Heart left ventricle (tissue), 16 donors: ENCODE measurements at regions not wholly inside any gene's neighbourhood (a gene's known extent, or its start where the extent isn't known, plus 50 kb on each side); places are given as distances from the start of the nearest gene placed in this dataset.

Source experiments
- ATAC-seq, 4 donors: fragments of 200-7000 bp; cut with Tn5 transposase; one replicate each; pipeline ENCODE4 v1.9.1; 2020 to 2022; ENCODE audit warnings: moderate library complexity in 4 of 4, mild to moderate bottlenecking in 3 of 4, moderate number of reproducible peaks in 1 of 4
- DNase-seq, 5 donors: peaks; one replicate each; pipeline ENCODE4 v3.0.0-alpha.2; 2020
- H3K27ac ChIP-seq, 12 donors: fragments of 200-600 bp; sonication (generic) in 4 of 12; one replicate each; pipeline versions ENCODE4 v1.5.0 to v1.8.0; 2016 to 2022; ENCODE audit warnings: mild to moderate bottlenecking in 2 of 12
- H3K27me3 ChIP-seq, 9 donors: fragments of 200-600 bp; sonication (generic) in 2 of 9; one replicate each; pipeline versions ENCODE4 v1.5.1 to v1.8.0; 2016 to 2022; ENCODE audit warnings: mild to moderate bottlenecking in 3 of 9
- H3K36me3 ChIP-seq, 9 donors: fragments of 200-600 bp; sonication (generic) in 2 of 9; one replicate each; pipeline versions ENCODE4 v1.5.0 to v1.8.0; 2018 to 2022; ENCODE audit warnings: mild to moderate bottlenecking in 2 of 9
- H3K4me1 ChIP-seq, 12 donors: fragments of 200-600 bp; sonication (generic) in 4 of 12; one replicate each; pipeline versions ENCODE4 v1.5.0 to v1.8.0; 2016 to 2022; ENCODE audit warnings: mild to moderate bottlenecking in 3 of 12
- H3K4me3 ChIP-seq, 12 donors: fragments of 200-600 bp; sonication (generic) in 4 of 12; one replicate each; pipeline versions ENCODE4 v1.5.0 to v1.8.0; 2017 to 2022; ENCODE audit warnings: mild to moderate bottlenecking in 9 of 12, moderate library complexity in 4 of 12
- H3K9me3 ChIP-seq, 12 donors: fragments of 200-600 bp; sonication (generic) in 4 of 12; one replicate each; pipeline versions ENCODE4 v1.5.0 to v1.8.0; 2016 to 2022; ENCODE audit warnings: mild to moderate bottlenecking in 1 of 12
- CTCF ChIP-seq, 12 donors: fragments of 200-600 bp; sonication (generic) in 4 of 12; IDR thresholded peaks; one replicate each; pipeline versions ENCODE4 v1.5.0 to v1.8.0; 2018 to 2022; ENCODE audit warnings: antibody characterized with exemption in 12 of 12, mild to moderate bottlenecking in 5 of 12
- POLR2A ChIP-seq, 2 donors: fragments of 450-650 bp; IDR thresholded peaks; one replicate each; pipeline ENCODE4 v1.6.1; 2017; ENCODE audit warnings: antibody characterized with exemption in 2 of 2, mild to moderate bottlenecking in 2 of 2, moderate library complexity in 2 of 2
- WGBS, 4 donors: extraction: QIAGEN DNeasy Blood & Tissue Kit in 2 of 4; methylation state at CpG; one replicate each; pipeline versions ENCODE4 v1.1.5 to v1.1.7; 2013 to 2018; 5-methylcytosine and 5-hydroxymethylcytosine counted together
- intact Hi-C, 10 donors: fragments of 100-400 bp; cut with DNase I; formaldehyde crosslinking; loops; one replicate each; pipeline versions ENCODE4 v1.11.1 to v1.14.2; 2022
- donor health status: ischemic (EF 13 %, LVEDD 7.1; RV severe dilation, severe dysfunction).
- donor health status: healthy with polysubstance abuse.
- donor health status: DM: no; HTN: yes; CAD: no.
- donor health status: DM: no; HTN: no; CAD: no.
- donor health status: ischemic (EF 25% LVEDD 6.9; RV normal size, moderate dysfunction).
- donor health status: ischemic (EF 25% LVEDD 5.7; RV mildly dilated, moderate dysfunction).
- donor health status: healthy.
- donor health status: DM: yes; HTN: yes; CAD: no.
- donor health status: ischemic (EF 35%, LVEDD 5.7; RV mildly dilated, moderate dysfunction).
- donor health status: nonischemic (EF 11% LVEDD 7.7; RV severe dilation, severe dysfunction).
- donor health status: DM: yes; HTN: yes; CAD: no.
- donor health status: PGD.
- donor health status: ischemic (EF 29% LVEDD 5.4; RV normal size, mild dysfunction).
- donor health status: nonischemic (EF 23%, LVEDD 6.1; RV moderate dilation, normal function).

- peak overlapping the region in 2 of 12 donors; percentile 68 to 69 for H3K27ac ChIP-seq
- H3K27me3 ChIP-seq, result no peaks in the 10 kb centered on the region
- H3K9me3 ChIP-seq, result peaks cover 0 to 4% (median 0%) of the 10 kb centered on the region in 12 donors
- DNase-seq (no peak), ATAC-seq (no peak)
- no peak for TF ChIP-seq POLR2A (IDR thresholded peaks at IDR 0.05)
- TF ChIP-seq CTCF (IDR thresholded peaks at IDR 0.05), result no peak
- H3K4me1 ChIP-seq, result peaks cover 0 to 39% (median 10%) of the 10 kb centered on the region in 12 donors
- H3K36me3 ChIP-seq, result no peaks in the 10 kb centered on the region
- WGBS, 4 donors, result 94 to 96% (median 94%) methylated on average over 7 of the region's 7 CpGs
- intact Hi-C loops, result no loop called here
- H3K4me3 ChIP-seq, result no peak overlapping the region
Observed at GRCh38 chr2:216793386-216793785, 66.5 kb downstream of the TNP1 start.

GRCh38 chr2:216792222-216793021 lies 67.4 kb downstream of the TNP1 start:
- DNase-seq, result peak in 4 of 5 donors; percentile 48 to 69 (median 62)
- intact Hi-C loops, result no loop called here

GRCh38 chr2:216791303-216791702 lies 68.6 kb downstream of the TNP1 start:
- WGBS, 4 donors, result 74 to 90% (median 84%) methylated on average over 2 of the region's 2 CpGs
- peak in 1 of 4 donors; percentile 13 for ATAC-seq
- H3K4me1 ChIP-seq, result peaks cover 0 to 33% (median 9%) of the 10 kb centered on the region in 12 donors

More at GRCh38 chr2:216792222-216793021, 67.4 kb downstream of the TNP1 start:
- H3K4me3 ChIP-seq, result no peak overlapping the region
- H3K36me3 ChIP-seq, result no peaks in the 10 kb centered on the region
- ATAC-seq, result peak; percentile 63 to 93 (median 82)
- H3K4me1 ChIP-seq, result peaks cover 0 to 39% (median 10%) of the 10 kb centered on the region in 12 donors
- peak overlapping the region in 10 of 12 donors; percentile 2 to 82 (median 40) for H3K27ac ChIP-seq
- H3K27me3 ChIP-seq, result no peaks in the 10 kb centered on the region
- H3K9me3 ChIP-seq, result no peaks in the 10 kb centered on the region
- 57 to 74% (median 65%) methylated on average over 8 of the region's 8 CpGs for WGBS, 4 donors
- no peak for TF ChIP-seq POLR2A (IDR thresholded peaks at IDR 0.05)
- peak in 1 of 12 donors; percentile 23 for TF ChIP-seq CTCF (IDR thresholded peaks at IDR 0.05)

More at GRCh38 chr2:216791303-216791702, 68.6 kb downstream of the TNP1 start:
- Histone ChIP-seq H3K4me3 (no peak overlapping the region), H3K9me3 (no peaks in the 10 kb centered on the region), H3K36me3 (no peaks in the 10 kb centered on the region), H3K27ac (peak overlapping the region in 7 of 12 donors; percentile 27 to 82 (median 53)), H3K27me3 (no peaks in the 10 kb centered on the region)
- DNase-seq, result no peak
- intact Hi-C loops, result no loop called here
- TF ChIP-seq POLR2A (IDR thresholded peaks at IDR 0.05), result no peak
- no peak for TF ChIP-seq CTCF (IDR thresholded peaks at IDR 0.05)
